A673 (cell line): ENCODE measurements at regions not wholly inside any gene's neighbourhood (a gene's known extent, or its start where the extent isn't known, plus 50 kb on each side); places are given as distances from the start of the nearest gene placed in this dataset.

Experiments
- EZH2 ChIP-seq: fragments of 200-600 bp; sonication (generic); IDR thresholded peaks from 2 replicates; pipeline ENCODE4 v1.6.1; 2017; ENCODE audit warnings: borderline replicate concordance, low read depth, mild to moderate bottlenecking, mixed read lengths, antibody characterized with exemption, low read length; ENCODE audit not compliant: poor library complexity, severe bottlenecking
- TF ChIP-seq, protein P1 (sequence below): fragments of 300-800, 200-600 bp; sonication (generic); conservative IDR thresholded peaks from 2 replicates; pipeline ENCODE4 v1.5.1; 2017; ENCODE audit warnings: low read depth, mild to moderate bottlenecking, antibody characterized with exemption, low read length, moderate library complexity, mixed read lengths

DNA sequence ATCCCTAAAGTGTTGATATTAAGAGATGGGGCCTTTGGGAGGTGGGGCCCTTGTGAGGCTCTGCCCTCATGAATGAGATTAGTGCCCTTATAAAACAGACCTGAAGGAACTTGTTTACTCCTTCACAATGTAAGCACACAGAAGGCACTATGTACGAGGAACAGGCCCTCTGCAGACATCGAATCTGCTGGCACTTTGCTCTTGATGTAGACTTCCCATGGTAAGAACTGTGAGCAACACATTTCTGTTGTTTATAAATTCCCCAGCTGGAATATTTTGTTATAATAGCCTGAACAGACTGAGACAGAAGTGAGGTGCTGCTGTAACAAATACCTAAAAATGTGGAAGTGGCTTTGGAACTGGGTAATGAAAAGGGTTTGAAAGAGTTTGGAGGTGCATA is 193.2 kb downstream of the TGFB2 start:
- TF ChIP-seq EZH2, result no peak
- TF ChIP-seq, protein P1, sequence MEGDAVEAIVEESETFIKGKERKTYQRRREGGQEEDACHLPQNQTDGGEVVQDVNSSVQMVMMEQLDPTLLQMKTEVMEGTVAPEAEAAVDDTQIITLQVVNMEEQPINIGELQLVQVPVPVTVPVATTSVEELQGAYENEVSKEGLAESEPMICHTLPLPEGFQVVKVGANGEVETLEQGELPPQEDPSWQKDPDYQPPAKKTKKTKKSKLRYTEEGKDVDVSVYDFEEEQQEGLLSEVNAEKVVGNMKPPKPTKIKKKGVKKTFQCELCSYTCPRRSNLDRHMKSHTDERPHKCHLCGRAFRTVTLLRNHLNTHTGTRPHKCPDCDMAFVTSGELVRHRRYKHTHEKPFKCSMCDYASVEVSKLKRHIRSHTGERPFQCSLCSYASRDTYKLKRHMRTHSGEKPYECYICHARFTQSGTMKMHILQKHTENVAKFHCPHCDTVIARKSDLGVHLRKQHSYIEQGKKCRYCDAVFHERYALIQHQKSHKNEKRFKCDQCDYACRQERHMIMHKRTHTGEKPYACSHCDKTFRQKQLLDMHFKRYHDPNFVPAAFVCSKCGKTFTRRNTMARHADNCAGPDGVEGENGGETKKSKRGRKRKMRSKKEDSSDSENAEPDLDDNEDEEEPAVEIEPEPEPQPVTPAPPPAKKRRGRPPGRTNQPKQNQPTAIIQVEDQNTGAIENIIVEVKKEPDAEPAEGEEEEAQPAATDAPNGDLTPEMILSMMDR, result no peak
